ENCODE measurements at regions not wholly inside any gene's neighbourhood (a gene's known extent, or its start where the extent isn't known, plus 50 kb on each side); places are given as distances from the start of the nearest gene placed in this dataset.
"Not testable (repeated sequence)": the region's sequence is repeated elsewhere in the genome, so short reads cannot be mapped to it uniquely, and the experiment has no call there.

- TF ChIP-seq POLR2A (IDR thresholded peaks at IDR 0.05) (no peak), EP300 (IDR thresholded peaks at IDR 0.05) (no peak), CTCF (IDR thresholded peaks at IDR 0.05) (no peak)
- WGBS, 2 donors: 39 to 47% methylated on average over 3 of the region's 3 CpGs
- Histone ChIP-seq H3K36me3 (no peaks in the 10 kb centered on the region), H3K4me3 (no peak overlapping the region), H3K27me3 (no peaks in the 10 kb centered on the region), H3K9me3 (no peaks in the 10 kb centered on the region), H3K27ac (no peak overlapping the region), H3K4me1 (no peaks in the 10 kb centered on the region)
- no peak for DNase-seq (ENCODE audit: low spot score in 2 of 2)
Measured at GRCh38 chr12:67891596-67891995, 97.7 kb upstream of the IFNG-AS1 start.

GRCh38 chr12:67892259-67893021, 96.8 kb upstream of the IFNG-AS1 start:
- H3K4me1 ChIP-seq: no peaks in the 10 kb centered on the region
- H3K9me3 ChIP-seq: no peaks in the 10 kb centered on the region
- no peak overlapping the region for H3K4me3 ChIP-seq
- no peak for DNase-seq (ENCODE audit: low spot score in 2 of 2)
- H3K36me3 ChIP-seq: no peaks in the 10 kb centered on the region
- WGBS, 2 donors: 57 to 87% methylated on average over 4 of the region's 4 CpGs
- H3K27me3 ChIP-seq: no peaks in the 10 kb centered on the region
- TF ChIP-seq CTCF (IDR thresholded peaks at IDR 0.05): no peak
- TF ChIP-seq EP300 (IDR thresholded peaks at IDR 0.05): no peak
- TF ChIP-seq POLR2A (IDR thresholded peaks at IDR 0.05): no peak
- no peak overlapping the region for H3K27ac ChIP-seq

GRCh38 chr12:67893022-67893580, 96.1 kb upstream of the IFNG-AS1 start:
- H3K9me3 ChIP-seq: no peaks in the 10 kb centered on the region
- no peak overlapping the region for H3K4me3 ChIP-seq
- H3K27me3 ChIP-seq: no peaks in the 10 kb centered on the region
- no peaks in the 10 kb centered on the region for H3K36me3 ChIP-seq
- 60 to 66% methylated on average over 7 of the region's 7 CpGs for WGBS, 2 donors
- no peak overlapping the region for H3K27ac ChIP-seq
- no peaks in the 10 kb centered on the region for H3K4me1 ChIP-seq
- TF ChIP-seq EP300 (IDR thresholded peaks at IDR 0.05): no peak
- no peak for TF ChIP-seq CTCF (IDR thresholded peaks at IDR 0.05)
- no peak for TF ChIP-seq POLR2A (IDR thresholded peaks at IDR 0.05)
- DNase-seq (ENCODE audit: low spot score in 2 of 2): no peak

GRCh38 chr12:67900418-67900817, 88.8 kb upstream of the IFNG-AS1 start:
- H3K36me3 ChIP-seq; H3K27ac ChIP-seq; H3K9me3 ChIP-seq; DNase-seq (ENCODE audit: low spot score in 2 of 2); H3K4me1 ChIP-seq; H3K4me3 ChIP-seq; H3K27me3 ChIP-seq: not testable (repeated sequence)
- WGBS, 2 donors: 87 to 92% methylated on average over 12 of the region's 13 CpGs

- H3K27ac ChIP-seq: no peak overlapping the region
Measured at GRCh38 chr12:67909091-67909531, 80.1 kb upstream of the IFNG-AS1 start.

More at GRCh38 chr12:67909091-67909531, 80.1 kb upstream of the IFNG-AS1 start:
- Histone ChIP-seq H3K4me3 (no peak overlapping the region), H3K4me1 (no peaks in the 10 kb centered on the region), H3K27me3 (no peaks in the 10 kb centered on the region), H3K36me3 (no peaks in the 10 kb centered on the region), H3K9me3 (no peaks in the 10 kb centered on the region)
- TF ChIP-seq CTCF (IDR thresholded peaks at IDR 0.05) (no peak), POLR2A (IDR thresholded peaks at IDR 0.05) (no peak), EP300 (IDR thresholded peaks at IDR 0.05) (no peak)
- DNase-seq (ENCODE audit: low spot score in 2 of 2): no peak
- WGBS, 2 donors: 43 to 56% methylated on average over 4 of the region's 4 CpGs
